ENCODE measurements at regions not wholly inside any gene's neighbourhood (a gene's known extent, or its start where the extent isn't known, plus 50 kb on each side); places are given as distances from the start of the nearest gene placed in this dataset.

DNA sequence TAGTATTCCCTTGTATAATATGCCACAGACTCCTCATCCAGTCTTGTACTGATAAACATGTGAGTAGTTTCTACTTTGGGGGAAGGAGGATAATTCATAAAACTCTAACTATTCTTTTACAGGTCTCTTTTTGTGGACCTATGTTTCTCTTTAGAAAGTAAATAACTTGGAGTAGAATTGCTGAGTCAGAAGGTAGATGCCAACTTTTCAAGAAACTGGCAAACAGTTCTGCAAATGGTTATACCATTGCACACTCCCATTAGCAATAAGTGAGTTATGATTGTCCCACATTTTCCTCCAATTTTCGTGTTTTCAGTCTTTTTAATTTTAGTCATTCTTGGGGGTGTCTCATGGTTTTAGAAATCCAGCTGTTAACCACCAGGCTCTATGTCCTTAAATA, 477.2 kb upstream of the LRRTM4 start:
- Mint-ChIP-seq H3K9me3 (peaks cover 8% of the 10 kb centered on the region), H3K4me1 (no peaks in the 10 kb centered on the region), H3K27ac (no peak overlapping the region), H3K36me3 (no peaks in the 10 kb centered on the region), H3K4me3 (no peak overlapping the region)
- DNase-seq (ENCODE audit: low spot score in 2 of 2) (no peak), ATAC-seq (no peak)

DNA sequence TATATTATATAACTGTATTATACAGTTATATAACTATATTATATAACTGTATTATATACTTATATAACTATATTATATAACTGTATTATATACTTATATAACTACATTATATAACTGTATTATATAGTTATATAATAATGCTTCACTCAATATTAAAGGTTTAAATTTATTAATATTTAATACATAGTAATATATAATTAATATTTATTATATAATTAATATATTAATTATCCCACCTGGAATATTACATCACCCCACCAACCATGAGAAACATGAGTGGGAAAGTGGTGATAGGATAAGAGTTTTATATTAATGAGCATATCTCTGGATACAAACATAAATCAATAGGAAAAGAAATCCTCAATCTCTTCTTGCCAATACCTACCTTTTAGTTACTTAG, 487.1 kb upstream of the LRRTM4 start:
- no peak overlapping the region for H3K27ac Mint-ChIP-seq
- no peaks in the 10 kb centered on the region for H3K4me1 Mint-ChIP-seq
- H3K9me3 Mint-ChIP-seq = peaks cover 17% of the 10 kb centered on the region
- H3K36me3 Mint-ChIP-seq = no peaks in the 10 kb centered on the region
- DNase-seq (ENCODE audit: low spot score in 2 of 2) (no peak), ATAC-seq (no peak)
- H3K4me3 Mint-ChIP-seq = no peak overlapping the region

DNA sequence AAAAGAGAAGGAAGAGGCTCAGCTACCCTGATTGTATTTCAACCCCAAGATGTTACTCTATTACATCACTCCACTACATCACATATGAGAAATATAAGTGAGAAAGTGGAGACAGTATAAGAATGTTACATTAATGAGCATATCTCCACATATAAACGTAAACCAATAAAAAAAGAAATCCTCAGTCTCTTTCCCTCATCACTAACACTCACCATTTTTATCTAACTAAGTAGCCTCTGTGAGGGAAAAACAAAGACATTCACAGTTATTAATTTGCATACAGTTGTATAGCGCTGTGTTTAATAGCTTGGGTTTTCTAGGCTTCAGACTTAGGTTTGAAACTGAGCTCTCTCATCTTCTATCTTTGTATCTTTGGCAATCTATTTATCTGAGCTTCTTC, 489.1 kb upstream of the LRRTM4 start:
- H3K27ac Mint-ChIP-seq = no peak overlapping the region
- peaks cover 17% of the 10 kb centered on the region for H3K9me3 Mint-ChIP-seq
- no peaks in the 10 kb centered on the region for H3K36me3 Mint-ChIP-seq
- DNase-seq (ENCODE audit: low spot score in 2 of 2) (no peak), ATAC-seq (no peak)
- no peak overlapping the region for H3K4me3 Mint-ChIP-seq
- H3K4me1 Mint-ChIP-seq = no peaks in the 10 kb centered on the region

GRCh38 chr2:78020491-78020890, 498.3 kb upstream of the LRRTM4 start:
- Mint-ChIP-seq H3K27ac (no peak overlapping the region), H3K9me3 (peaks cover 20% of the 10 kb centered on the region), H3K4me3 (no peak overlapping the region), H3K36me3 (no peaks in the 10 kb centered on the region), H3K4me1 (no peaks in the 10 kb centered on the region)
- DNase-seq (ENCODE audit: low spot score in 2 of 2) = no peak
- ATAC-seq = no peak

GRCh38 chr2:78023356-78023755, 501.2 kb upstream of the LRRTM4 start:
- Mint-ChIP-seq H3K27ac (no peak overlapping the region), H3K9me3 (peaks cover 20% of the 10 kb centered on the region), H3K36me3 (no peaks in the 10 kb centered on the region), H3K4me1 (no peaks in the 10 kb centered on the region), H3K4me3 (no peak overlapping the region)
- no peak for ATAC-seq
- DNase-seq (ENCODE audit: low spot score in 2 of 2) = no peak

GRCh38 chr2:78024996-78025395, 502.8 kb upstream of the LRRTM4 start:
- H3K9me3 Mint-ChIP-seq = peaks cover 22% of the 10 kb centered on the region
- no peak overlapping the region for H3K27ac Mint-ChIP-seq
- ATAC-seq (no peak), DNase-seq (ENCODE audit: low spot score in 2 of 2) (no peak)
- H3K36me3 Mint-ChIP-seq = no peaks in the 10 kb centered on the region
- H3K4me3 Mint-ChIP-seq = no peak overlapping the region
- H3K4me1 Mint-ChIP-seq = no peaks in the 10 kb centered on the region

- Mint-ChIP-seq H3K27ac (no peak overlapping the region), H3K9me3 (peaks cover 21% of the 10 kb centered on the region)
- no peak for ATAC-seq
Observed at GRCh38 chr2:78029392-78029995, 507.3 kb upstream of the LRRTM4 start.

DNA sequence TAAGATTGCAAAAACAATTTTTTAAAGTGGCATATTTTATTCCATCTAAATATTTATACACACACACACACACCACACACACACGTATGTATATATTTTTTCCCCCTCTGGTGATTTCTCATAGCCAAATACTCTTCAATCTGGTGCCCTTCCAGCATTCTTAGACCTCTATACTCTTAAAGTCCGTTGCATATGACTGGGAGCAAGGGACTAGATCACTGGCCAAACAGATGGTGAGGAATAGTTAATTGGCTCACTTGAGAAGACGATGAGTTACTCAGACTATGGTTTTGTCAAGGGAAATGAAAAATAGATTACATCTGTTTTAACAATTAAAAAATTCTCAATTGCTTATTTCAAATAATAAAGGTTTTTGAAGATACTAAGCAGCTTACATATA, 512.5 kb upstream of the LRRTM4 start:
- ATAC-seq (no peak), DNase-seq (ENCODE audit: low spot score in 2 of 2) (no peak)
- Mint-ChIP-seq H3K27ac (no peak overlapping the region), H3K9me3 (peaks cover 18% of the 10 kb centered on the region), H3K4me3 (no peak overlapping the region), H3K36me3 (no peaks in the 10 kb centered on the region), H3K4me1 (no peaks in the 10 kb centered on the region)

More at GRCh38 chr2:78029392-78029995, 507.3 kb upstream of the LRRTM4 start:
- Mint-ChIP-seq H3K4me1 (no peaks in the 10 kb centered on the region), H3K36me3 (no peaks in the 10 kb centered on the region), H3K4me3 (no peak overlapping the region)
- no peak for DNase-seq (ENCODE audit: low spot score in 2 of 2)

GRCh38 chr2:78035804-78036203, 513.6 kb upstream of the LRRTM4 start:
- peaks cover 18% of the 10 kb centered on the region for H3K9me3 Mint-ChIP-seq

DNA sequence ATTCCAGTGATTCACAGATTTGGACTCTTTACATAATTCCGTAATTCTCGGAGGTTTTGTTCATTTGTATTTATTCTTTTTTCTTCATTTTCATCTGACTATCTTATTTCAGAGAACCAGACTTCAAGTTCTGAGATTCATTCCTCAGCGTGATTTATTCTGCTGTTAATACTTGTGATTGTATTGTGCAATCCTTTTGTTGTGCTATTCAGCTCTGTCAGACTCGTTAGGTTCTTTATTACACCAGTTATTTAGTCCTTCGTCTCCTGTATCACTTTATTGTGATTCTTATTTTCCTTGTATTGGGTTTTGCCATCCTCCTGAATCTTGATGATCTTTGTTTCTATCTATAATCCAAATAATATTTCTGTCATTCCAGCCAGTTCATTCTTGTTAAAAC, 529.3 kb upstream of the LRRTM4 start:
- no peaks in the 10 kb centered on the region for H3K36me3 Mint-ChIP-seq

More at GRCh38 chr2:78035804-78036203, 513.6 kb upstream of the LRRTM4 start:
- no peak for ATAC-seq
- no peak overlapping the region for H3K4me3 Mint-ChIP-seq
- no peak overlapping the region for H3K27ac Mint-ChIP-seq
- no peaks in the 10 kb centered on the region for H3K4me1 Mint-ChIP-seq
- no peak for DNase-seq (ENCODE audit: low spot score in 2 of 2)
- no peaks in the 10 kb centered on the region for H3K36me3 Mint-ChIP-seq

DNA sequence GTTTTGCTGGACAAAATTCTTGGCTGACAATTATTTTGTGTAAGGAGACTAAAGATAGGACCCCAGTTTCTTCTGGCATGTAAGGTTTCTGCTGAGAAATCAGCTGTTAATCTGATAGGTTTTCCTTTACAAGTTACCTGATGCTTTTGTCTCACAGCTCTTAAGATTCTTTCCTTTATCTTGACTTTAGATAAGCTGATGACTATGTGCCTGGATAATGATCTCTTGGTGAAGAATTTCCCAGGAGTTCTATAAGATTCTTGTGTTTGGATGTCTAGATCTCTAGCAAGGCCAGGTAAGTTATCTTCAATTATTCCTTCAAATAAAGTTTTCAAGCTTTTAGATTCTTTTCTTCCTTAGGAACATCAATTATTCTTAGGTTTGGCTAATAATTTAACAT, 534.8 kb upstream of the LRRTM4 start:
- Mint-ChIP-seq H3K4me3 (no peak overlapping the region), H3K27ac (no peak overlapping the region), H3K36me3 (no peaks in the 10 kb centered on the region)

More for the DNA sequence above, 529.3 kb upstream of the LRRTM4 start:
- DNase-seq (ENCODE audit: low spot score in 2 of 2) (no peak), ATAC-seq (no peak)
- Mint-ChIP-seq H3K4me3 (no peak overlapping the region), H3K9me3 (peaks cover 31% of the 10 kb centered on the region), H3K4me1 (no peaks in the 10 kb centered on the region), H3K27ac (no peak overlapping the region)

GRCh38 chr2:78061301-78061700, 539.1 kb upstream of the LRRTM4 start:
- no peak overlapping the region for H3K27ac Mint-ChIP-seq
- ATAC-seq = no peak

More for the DNA sequence above, 534.8 kb upstream of the LRRTM4 start:
- ATAC-seq (no peak), DNase-seq (ENCODE audit: low spot score in 2 of 2) (no peak)
- Mint-ChIP-seq H3K9me3 (peaks cover 9% of the 10 kb centered on the region), H3K4me1 (no peaks in the 10 kb centered on the region)

GRCh38 chr2:78061732-78062131, 539.6 kb upstream of the LRRTM4 start:
- H3K36me3 Mint-ChIP-seq = no peaks in the 10 kb centered on the region
- H3K4me1 Mint-ChIP-seq = no peaks in the 10 kb centered on the region
- H3K9me3 Mint-ChIP-seq = peaks cover 17% of the 10 kb centered on the region
- no peak overlapping the region for H3K4me3 Mint-ChIP-seq
- ATAC-seq (no peak), DNase-seq (ENCODE audit: low spot score in 2 of 2) (no peak)
- no peak overlapping the region for H3K27ac Mint-ChIP-seq

More at GRCh38 chr2:78061301-78061700, 539.1 kb upstream of the LRRTM4 start:
- H3K4me1 Mint-ChIP-seq = no peaks in the 10 kb centered on the region
- H3K36me3 Mint-ChIP-seq = no peaks in the 10 kb centered on the region
- no peak for DNase-seq (ENCODE audit: low spot score in 2 of 2)
- H3K9me3 Mint-ChIP-seq = peaks cover 17% of the 10 kb centered on the region
- no peak overlapping the region for H3K4me3 Mint-ChIP-seq

GRCh38 chr2:78063246-78064020, 541.3 kb upstream of the LRRTM4 start:
- Mint-ChIP-seq H3K27ac (no peak overlapping the region), H3K36me3 (no peaks in the 10 kb centered on the region), H3K4me1 (no peaks in the 10 kb centered on the region), H3K4me3 (no peak overlapping the region), H3K9me3 (peaks cover 20% of the 10 kb centered on the region)
- ATAC-seq (no peak), DNase-seq (ENCODE audit: low spot score in 2 of 2) (no peak)

GRCh38 chr2:78065366-78065765, 543.2 kb upstream of the LRRTM4 start:
- Mint-ChIP-seq H3K4me1 (no peaks in the 10 kb centered on the region), H3K9me3 (peaks cover 20% of the 10 kb centered on the region), H3K36me3 (no peaks in the 10 kb centered on the region), H3K4me3 (no peak overlapping the region), H3K27ac (no peak overlapping the region)
- DNase-seq (ENCODE audit: low spot score in 2 of 2) (no peak), ATAC-seq (no peak)

- Mint-ChIP-seq H3K36me3 (no peaks in the 10 kb centered on the region), H3K4me1 (no peaks in the 10 kb centered on the region), H3K9me3 (peaks cover 11% of the 10 kb centered on the region), H3K4me3 (no peak overlapping the region), H3K27ac (no peak overlapping the region)
- DNase-seq (ENCODE audit: low spot score in 2 of 2) (no peak), ATAC-seq (no peak)
Observed at GRCh38 chr2:78068808-78069207, 546.6 kb upstream of the LRRTM4 start.

Data from stimulated activated effector memory CD8-positive, alpha-beta T cell treated with anti-CD3 and anti-CD28 coated beads, Interleukin-12 subunit alpha, Interleukin-12 subunit beta, amount 100 ng/mL, for 72 hours (primary cell).